Activated naive CD8-positive, alpha-beta T cell treated with anti-CD3 and anti-CD28 coated beads for 36 hours (primary cell): ENCODE measurements at regions not wholly inside any gene's neighbourhood (a gene's known extent, or its start where the extent isn't known, plus 50 kb on each side); places are given as distances from the start of the nearest gene placed in this dataset.

Source experiments
- DNase-seq: peaks from one replicate; pipeline ENCODE4 v3.0.0; 2021
- H3K27ac Mint-ChIP-seq: one replicate; pipeline ENCODE4 v1.8.0; 2022; ENCODE audit warnings: mild to moderate bottlenecking, moderate library complexity, mixed read lengths
- H3K27me3 Mint-ChIP-seq: one replicate; pipeline ENCODE4 v1.8.0; 2022; ENCODE audit warnings: mild to moderate bottlenecking, mixed read lengths
- H3K36me3 Mint-ChIP-seq: one replicate; pipeline ENCODE4 v1.8.0; 2021; ENCODE audit warnings: mild to moderate bottlenecking, mixed read lengths
- H3K4me1 Mint-ChIP-seq: one replicate; pipeline ENCODE4 v1.8.0; 2021; ENCODE audit warnings: mixed read lengths
- H3K4me3 Mint-ChIP-seq: one replicate; pipeline ENCODE4 v1.8.0; 2022; ENCODE audit warnings: mild to moderate bottlenecking, moderate library complexity, mixed read lengths
- H3K9me3 Mint-ChIP-seq: one replicate; pipeline ENCODE4 v1.8.0; 2022; ENCODE audit warnings: mixed read lengths

DNA sequence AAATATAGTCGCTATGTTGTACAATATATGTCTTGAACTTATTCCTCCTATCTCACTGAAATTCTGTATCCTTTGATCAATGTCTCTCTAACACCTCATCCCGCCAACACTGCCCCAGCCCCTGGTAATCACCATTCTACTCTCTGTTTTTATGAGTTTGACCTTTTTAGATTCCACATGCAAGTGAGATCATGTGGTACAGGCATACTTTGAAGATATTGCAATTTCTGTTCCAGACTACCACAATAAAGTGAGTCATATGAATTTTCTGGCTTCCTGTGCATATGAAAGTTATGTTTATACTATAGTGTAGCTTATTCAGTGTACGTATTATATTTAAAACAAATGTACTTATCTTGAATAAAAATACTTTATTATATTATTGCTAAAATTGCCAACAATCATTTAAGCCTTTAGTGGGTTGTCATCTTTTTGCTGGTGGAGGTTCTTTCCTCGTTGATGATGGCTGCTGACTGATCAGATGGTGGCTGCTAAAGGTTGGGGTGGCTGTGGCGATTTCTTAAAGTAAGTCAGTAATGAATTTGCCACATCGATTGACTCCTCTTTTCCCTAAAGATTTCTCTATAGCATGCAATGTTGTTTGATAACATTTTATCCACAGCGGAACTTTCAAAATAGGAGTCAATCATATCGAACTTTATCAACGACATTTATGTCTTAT is 257.2 kb downstream of the NFKBIZ start:
- Mint-ChIP-seq H3K4me1 (peaks cover 22% of the 10 kb centered on the region), H3K27me3 (no peaks in the 10 kb centered on the region), H3K9me3 (peaks cover 6% of the 10 kb centered on the region), H3K4me3 (peak overlapping the region; percentile 7), H3K27ac (peak overlapping the region; percentile 66), H3K36me3 (peaks cover 7% of the 10 kb centered on the region)
- DNase-seq: peak; percentile 33

DNA sequence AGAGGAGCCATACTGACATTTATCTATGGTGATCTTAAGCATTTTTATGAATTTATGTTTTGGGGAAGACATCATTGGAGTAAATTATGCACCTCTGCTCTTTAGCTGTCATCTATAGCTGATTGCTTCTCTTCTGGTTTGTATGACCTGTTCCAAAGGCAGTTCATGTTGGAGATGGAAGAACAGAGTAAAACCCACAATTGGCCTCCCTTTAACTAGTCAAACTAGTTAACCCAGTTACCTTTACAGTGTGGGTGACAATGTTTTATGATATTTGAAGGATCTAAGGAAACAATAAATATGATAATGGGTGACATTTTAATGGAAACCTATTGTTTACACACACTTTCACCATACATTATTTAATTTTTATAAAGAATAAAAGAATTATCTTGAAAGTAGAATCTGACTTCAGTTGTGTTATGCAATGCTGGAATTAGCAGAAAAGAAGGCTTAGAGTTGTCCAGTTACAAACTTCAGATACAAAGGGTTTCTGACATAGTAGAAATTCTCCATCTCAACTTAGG is 263.5 kb downstream of the NFKBIZ start:
- peaks cover 6% of the 10 kb centered on the region for H3K9me3 Mint-ChIP-seq
- no peak for DNase-seq
- H3K36me3 Mint-ChIP-seq: peaks cover 5% of the 10 kb centered on the region
- H3K27me3 Mint-ChIP-seq: no peaks in the 10 kb centered on the region
- H3K4me1 Mint-ChIP-seq: peaks cover 25% of the 10 kb centered on the region
- H3K27ac Mint-ChIP-seq: no peak overlapping the region
- no peak overlapping the region for H3K4me3 Mint-ChIP-seq

DNA sequence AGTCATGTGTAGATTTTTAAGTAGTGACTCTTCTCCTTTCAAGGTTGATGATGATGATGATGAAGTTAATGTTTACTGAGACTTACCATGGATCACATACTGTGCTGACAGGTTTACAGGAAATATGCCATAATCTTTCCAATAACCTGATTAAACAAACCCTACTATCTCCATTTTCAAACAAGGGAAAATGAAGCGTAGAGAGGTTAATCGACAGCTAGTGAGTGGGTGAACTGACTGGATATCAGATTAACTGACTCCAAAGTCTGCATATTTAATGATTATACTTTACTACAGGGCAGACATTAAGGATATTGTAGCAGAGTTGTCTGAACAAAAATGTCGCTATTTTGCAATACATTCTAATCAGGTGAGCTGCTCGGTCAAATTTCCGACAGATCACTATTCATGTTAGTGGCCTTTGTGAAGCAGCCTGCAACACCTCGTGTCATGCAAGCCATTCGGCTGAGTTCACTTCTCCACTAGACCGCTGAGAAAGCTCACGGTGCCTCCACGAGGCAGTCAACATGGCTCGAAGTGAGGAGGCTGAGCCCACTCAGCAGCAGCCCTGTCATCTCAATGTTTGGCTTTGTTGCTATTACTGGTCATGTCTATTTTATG is 264.2 kb downstream of the NFKBIZ start:
- H3K27ac Mint-ChIP-seq: peak overlapping the region; percentile 69
- DNase-seq: no peak

DNA sequence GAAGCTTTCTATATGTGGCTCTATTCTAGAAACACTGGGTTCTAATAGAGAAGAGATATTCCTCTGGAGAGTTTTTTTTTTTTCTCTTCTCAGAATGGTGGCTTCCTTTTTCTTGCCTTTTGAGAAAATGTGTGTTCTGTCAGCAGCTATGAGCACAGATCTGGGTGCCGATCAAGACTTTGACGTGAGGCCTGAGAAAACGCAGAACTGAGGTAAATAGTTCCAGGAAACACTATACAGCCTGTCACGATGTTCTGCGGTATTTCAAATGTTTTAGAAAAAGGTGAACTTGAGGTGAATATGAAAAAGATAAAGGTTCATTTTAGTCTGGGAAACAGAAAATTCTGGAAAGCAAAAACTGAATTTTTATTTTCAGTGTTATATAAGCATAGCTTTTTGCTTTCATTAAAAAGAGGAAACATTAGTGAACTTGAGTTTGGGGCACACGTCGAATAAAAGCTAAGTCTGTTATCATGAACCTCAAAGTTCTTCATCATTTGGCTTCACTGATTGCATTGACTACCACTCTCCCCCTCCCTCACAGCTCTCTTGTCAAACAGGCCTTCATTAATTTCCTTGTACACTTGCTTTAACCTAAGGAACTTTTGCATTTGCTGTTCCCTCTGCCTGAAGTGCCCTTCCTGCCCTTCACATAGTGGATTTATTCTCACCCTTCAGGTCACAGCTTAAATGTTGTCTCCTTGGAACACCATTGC is 265.1 kb downstream of the NFKBIZ start:
- DNase-seq: peak; percentile 28

More for the DNA sequence above, 264.2 kb downstream of the NFKBIZ start:
- Mint-ChIP-seq H3K4me1 (peaks cover 25% of the 10 kb centered on the region), H3K36me3 (peaks cover 2% of the 10 kb centered on the region), H3K4me3 (no peak overlapping the region), H3K9me3 (peaks cover 5% of the 10 kb centered on the region), H3K27me3 (no peaks in the 10 kb centered on the region)

DNA sequence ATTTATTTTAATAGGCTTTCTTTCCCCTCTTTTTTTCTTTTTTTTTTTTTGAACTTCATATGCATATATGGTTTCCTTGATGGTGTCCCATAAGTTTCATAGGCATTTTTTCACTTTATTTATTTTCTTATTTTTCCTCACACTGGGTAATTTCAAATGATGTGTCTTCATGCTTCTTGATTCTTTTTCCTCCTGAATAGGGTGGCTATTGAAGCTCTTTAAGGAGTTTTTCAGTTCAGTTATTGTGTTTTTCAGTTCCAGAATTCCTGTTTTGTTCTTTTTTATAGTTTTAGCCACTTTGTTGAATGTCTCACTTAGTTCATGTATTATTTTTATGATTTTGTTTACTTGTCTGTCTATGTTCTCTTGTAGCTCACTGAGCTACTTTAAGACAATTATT is 273.2 kb downstream of the NFKBIZ start:
- peaks cover 27% of the 10 kb centered on the region for H3K9me3 Mint-ChIP-seq
- H3K4me1 Mint-ChIP-seq: peaks cover 1% of the 10 kb centered on the region
- no peak overlapping the region for H3K4me3 Mint-ChIP-seq
- peaks cover 11% of the 10 kb centered on the region for H3K36me3 Mint-ChIP-seq
- H3K27ac Mint-ChIP-seq: no peak overlapping the region
- DNase-seq: no peak
- H3K27me3 Mint-ChIP-seq: no peaks in the 10 kb centered on the region

More for the DNA sequence above, 265.1 kb downstream of the NFKBIZ start:
- Mint-ChIP-seq H3K27ac (peak overlapping the region; percentile 69), H3K4me3 (no peak overlapping the region), H3K4me1 (peaks cover 26% of the 10 kb centered on the region), H3K27me3 (no peaks in the 10 kb centered on the region), H3K36me3 (peaks cover 2% of the 10 kb centered on the region), H3K9me3 (peaks cover 8% of the 10 kb centered on the region)

DNA sequence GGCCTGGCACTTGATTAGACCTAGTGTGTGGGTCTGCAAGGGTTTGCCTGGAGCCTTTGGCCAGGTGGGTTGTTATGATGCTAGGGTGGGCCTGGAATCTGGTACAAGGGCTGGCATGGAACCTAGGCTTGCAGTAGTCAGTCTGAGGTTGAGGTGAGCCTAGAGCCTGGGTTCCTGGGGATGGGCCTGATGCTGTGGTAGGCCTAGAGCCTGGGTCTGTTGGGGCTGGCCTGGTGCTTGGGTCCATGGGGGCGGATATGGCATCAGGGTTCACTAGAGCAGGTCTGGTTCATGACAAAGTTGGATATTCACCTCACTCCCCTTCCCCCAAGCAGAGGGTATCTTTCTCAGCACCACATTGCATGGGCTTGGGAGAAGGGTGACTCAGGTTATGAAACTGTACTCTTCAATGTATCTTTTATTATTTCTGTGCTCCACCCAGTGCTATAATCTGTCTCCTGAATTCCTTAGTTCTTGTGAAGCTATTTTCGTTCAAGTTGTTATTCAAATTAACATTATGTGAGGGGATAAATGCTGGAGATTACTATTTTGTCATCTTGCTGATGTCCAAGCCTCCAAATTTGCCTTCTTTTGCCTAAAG is 274.4 kb downstream of the NFKBIZ start:
- Mint-ChIP-seq H3K4me1 (peaks cover 1% of the 10 kb centered on the region), H3K36me3 (peaks cover 11% of the 10 kb centered on the region), H3K27ac (no peak overlapping the region), H3K27me3 (no peaks in the 10 kb centered on the region), H3K9me3 (peaks cover 27% of the 10 kb centered on the region), H3K4me3 (no peak overlapping the region)
- DNase-seq: no peak

DNA sequence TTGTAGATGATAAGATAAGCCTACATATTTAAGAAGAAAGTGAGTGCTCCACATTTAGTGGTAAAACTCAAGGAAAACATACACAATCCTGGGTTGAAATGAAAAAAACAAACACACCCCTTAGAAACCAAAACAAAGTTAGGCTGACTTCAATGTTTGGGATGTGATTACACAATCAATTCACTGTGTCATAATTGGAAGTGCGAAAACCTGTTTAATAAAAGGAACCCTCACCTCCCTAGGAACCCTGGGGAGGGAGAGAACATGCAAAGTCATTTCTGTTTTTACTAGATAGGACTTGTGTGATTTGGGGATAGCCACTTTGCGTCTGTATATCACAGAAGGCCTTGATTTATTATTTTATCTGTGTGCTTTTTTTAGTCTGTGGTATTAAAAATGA is 275.0 kb downstream of the NFKBIZ start:
- H3K36me3 Mint-ChIP-seq: peaks cover 11% of the 10 kb centered on the region
- H3K27ac Mint-ChIP-seq: no peak overlapping the region
- no peaks in the 10 kb centered on the region for H3K4me1 Mint-ChIP-seq
- DNase-seq: no peak
- peaks cover 23% of the 10 kb centered on the region for H3K9me3 Mint-ChIP-seq
- H3K27me3 Mint-ChIP-seq: no peaks in the 10 kb centered on the region
- no peak overlapping the region for H3K4me3 Mint-ChIP-seq

DNA sequence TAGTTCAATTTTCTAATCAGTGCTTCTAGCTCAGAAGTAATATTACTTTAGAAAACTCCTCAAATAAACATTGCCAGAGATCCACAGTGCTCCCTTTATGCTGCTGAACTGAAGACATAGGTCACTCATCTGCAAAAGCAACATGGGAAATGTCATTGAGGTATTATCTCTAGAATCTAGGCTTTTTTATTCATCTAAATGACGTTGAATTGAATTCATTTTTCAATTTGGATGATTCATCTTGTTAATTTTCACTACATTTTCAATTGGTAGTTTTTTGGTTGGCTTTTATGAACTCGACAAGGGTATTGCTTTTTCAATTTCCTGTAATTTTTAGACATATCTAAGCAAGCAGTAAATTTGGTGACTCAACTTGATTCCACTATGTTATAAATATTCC is 275.4 kb downstream of the NFKBIZ start:
- no peak for DNase-seq
- H3K4me3 Mint-ChIP-seq: no peak overlapping the region
- no peaks in the 10 kb centered on the region for H3K27me3 Mint-ChIP-seq
- peaks cover under 1% of the 10 kb centered on the region for H3K4me1 Mint-ChIP-seq
- no peak overlapping the region for H3K27ac Mint-ChIP-seq
- H3K9me3 Mint-ChIP-seq: peaks cover 23% of the 10 kb centered on the region
- H3K36me3 Mint-ChIP-seq: peaks cover 11% of the 10 kb centered on the region

DNA sequence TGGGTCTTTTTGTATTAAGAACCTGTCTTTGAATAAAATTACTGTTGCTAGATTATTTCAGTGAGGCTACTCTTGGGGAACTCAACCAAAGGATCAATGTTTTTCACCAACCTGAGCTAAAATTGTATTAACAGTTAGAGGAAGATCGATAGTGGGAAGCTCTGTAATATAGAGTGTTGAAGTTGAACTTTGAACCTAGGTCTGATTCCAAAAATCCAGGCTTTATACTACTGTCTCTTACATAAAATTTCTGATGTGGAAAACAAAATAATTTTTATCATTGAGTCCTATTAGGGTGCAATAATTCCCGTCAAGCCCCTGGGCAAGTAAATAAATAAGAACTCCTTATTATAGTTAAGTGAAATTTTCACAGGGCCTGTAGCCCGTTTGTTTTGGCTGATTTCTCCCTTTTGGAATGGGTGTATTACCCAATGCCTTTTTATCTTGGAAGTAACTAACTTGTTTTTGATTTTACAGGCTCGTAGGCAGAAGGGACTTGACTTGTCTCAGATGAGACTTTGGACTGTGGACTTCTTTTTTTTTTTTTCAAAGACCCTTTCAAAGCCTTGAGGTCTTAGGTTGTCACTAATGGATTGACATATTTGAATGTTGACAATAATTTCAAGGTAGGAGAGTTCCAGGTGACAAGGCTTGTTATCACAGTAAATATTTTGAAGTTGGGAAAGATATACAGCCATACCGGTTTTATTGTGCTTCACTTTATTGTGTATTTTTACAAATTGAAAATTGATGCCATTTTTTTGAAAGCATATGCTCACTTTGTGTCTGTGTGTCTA is 276.1 kb downstream of the NFKBIZ start:
- H3K4me3 Mint-ChIP-seq: no peak overlapping the region
- DNase-seq: no peak
- H3K27me3 Mint-ChIP-seq: no peaks in the 10 kb centered on the region
- peaks cover 21% of the 10 kb centered on the region for H3K9me3 Mint-ChIP-seq
- H3K27ac Mint-ChIP-seq: no peak overlapping the region
- peaks cover 11% of the 10 kb centered on the region for H3K36me3 Mint-ChIP-seq
- peaks cover 7% of the 10 kb centered on the region for H3K4me1 Mint-ChIP-seq

DNA sequence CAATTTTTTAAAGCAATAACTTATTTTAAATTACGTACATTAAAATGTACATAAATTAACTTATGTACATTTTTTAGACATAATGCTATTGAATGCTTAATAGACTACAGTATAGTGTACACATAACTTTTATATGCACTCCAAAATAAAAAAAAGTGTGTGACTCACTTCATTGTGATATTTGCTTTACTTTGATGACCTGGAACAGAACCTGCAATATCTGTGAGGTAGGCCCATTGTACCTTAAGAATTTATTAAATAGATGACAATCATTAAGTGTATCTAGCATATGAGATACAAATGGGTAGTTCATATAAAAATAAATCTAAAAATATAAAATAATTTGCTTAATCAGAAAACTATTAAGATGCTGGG is 276.7 kb downstream of the NFKBIZ start:
- Mint-ChIP-seq H3K27ac (no peak overlapping the region), H3K27me3 (no peaks in the 10 kb centered on the region), H3K4me1 (peaks cover 10% of the 10 kb centered on the region), H3K36me3 (peaks cover 11% of the 10 kb centered on the region), H3K9me3 (peaks cover 17% of the 10 kb centered on the region), H3K4me3 (no peak overlapping the region)
- DNase-seq: no peak

DNA sequence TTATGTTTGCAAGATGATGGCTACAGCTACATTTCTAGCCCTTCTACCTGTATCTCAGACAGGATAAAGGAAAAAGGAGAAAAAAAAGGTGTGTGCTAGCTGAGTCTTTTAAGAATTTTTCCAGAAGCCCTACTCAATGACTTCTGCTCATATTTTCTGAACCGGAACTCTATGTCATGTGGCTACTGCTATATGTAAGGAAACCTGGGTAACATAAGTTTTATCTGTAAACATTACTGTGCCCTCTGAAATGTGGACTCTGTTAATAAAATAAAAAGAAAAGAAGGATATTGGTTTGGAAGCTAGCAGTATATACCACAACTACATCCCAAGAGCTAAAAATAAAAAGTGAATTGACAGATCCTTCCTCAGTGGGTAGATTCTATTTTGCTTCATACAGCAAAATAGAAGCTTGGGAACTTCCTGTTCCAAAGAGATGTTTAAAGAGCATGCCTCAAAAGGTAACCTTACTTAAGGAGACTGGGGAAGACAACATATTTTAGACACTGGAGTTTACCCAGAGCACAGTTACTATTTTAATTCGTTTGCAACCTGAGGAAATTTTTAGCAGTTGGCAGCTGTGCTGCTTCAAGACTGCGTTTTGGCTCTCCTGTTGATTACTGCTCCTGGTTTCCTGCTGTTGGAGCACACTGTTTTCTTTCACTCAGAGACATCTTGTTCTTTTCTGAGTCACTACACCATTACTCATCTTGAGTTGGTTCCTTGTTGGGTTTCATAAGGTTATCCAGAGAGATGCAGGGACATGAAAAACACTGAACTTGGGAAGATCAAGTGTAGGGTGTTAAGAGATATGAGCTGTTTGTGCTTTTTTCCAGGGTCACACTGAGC is 280.7 kb downstream of the NFKBIZ start:
- H3K4me1 Mint-ChIP-seq: peaks cover 14% of the 10 kb centered on the region
- no peak overlapping the region for H3K4me3 Mint-ChIP-seq
- DNase-seq: no peak
- H3K27ac Mint-ChIP-seq: no peak overlapping the region
- no peaks in the 10 kb centered on the region for H3K36me3 Mint-ChIP-seq
- peaks cover 1% of the 10 kb centered on the region for H3K9me3 Mint-ChIP-seq
- H3K27me3 Mint-ChIP-seq: no peaks in the 10 kb centered on the region

DNA sequence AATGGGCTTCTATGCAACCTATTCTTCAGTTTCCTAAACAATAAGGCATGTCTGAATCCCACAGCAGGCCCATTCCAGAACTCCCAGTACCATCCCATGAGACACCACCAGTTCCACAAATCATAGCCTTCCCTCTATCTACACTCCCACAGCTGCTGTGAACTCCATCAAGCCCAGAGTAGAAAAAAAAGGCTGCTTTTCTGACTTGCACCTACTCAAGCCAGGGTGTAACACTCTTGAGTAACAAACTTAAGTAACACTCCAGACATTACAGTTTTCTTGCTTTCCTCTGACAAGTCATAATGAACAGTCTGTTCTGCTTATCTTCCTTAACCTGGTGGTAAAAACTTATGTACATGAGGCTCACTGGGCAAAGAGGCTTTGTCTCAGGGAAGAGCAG is 283.1 kb downstream of the NFKBIZ start:
- Mint-ChIP-seq H3K4me3 (no peak overlapping the region), H3K9me3 (no peaks in the 10 kb centered on the region), H3K4me1 (peaks cover 19% of the 10 kb centered on the region), H3K27me3 (no peaks in the 10 kb centered on the region), H3K36me3 (no peaks in the 10 kb centered on the region), H3K27ac (no peak overlapping the region)
- no peak for DNase-seq

DNA sequence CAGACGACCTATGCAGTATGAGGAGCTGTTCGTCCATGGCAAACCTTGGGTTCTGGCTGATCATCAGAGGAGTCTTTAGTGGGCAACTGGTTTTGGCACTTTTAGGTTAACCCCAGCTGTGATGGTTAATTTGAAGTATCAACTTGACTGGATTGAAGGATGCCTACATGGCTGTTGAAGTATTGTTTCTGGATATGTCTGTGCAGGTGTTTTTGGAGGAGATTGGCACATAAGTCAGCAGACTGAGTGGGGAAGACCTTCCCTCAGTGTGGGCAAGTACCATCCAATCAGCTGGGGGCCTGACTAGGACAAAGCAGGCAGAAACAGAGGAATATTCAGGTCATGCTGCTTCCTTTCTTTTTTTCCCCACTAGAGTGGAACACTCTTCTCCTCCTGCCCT is 284.1 kb downstream of the NFKBIZ start:
- Mint-ChIP-seq H3K4me3 (no peak overlapping the region), H3K36me3 (no peaks in the 10 kb centered on the region)

DNA sequence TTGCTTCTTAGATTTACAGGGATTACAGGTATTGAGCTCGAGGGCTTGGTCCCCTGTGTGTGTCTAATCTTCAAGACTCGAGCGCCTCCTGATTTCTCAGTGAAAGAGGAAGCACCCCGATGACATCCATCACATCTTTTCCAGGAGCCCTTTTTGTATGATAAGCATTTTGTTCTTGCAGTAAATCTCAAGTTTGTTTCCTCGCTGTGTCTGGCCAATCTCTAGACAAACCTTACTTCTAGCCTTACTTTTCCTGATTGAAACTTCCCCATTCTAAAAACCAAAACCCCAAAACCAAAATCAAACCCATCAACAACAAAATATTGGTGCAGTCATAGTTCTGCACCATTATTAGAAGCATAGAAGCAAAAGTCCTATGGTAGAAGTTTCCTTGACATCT is 286.0 kb downstream of the NFKBIZ start:
- peaks cover 15% of the 10 kb centered on the region for H3K4me1 Mint-ChIP-seq
- no peaks in the 10 kb centered on the region for H3K9me3 Mint-ChIP-seq
- H3K27ac Mint-ChIP-seq: no peak overlapping the region
- H3K36me3 Mint-ChIP-seq: no peaks in the 10 kb centered on the region
- H3K27me3 Mint-ChIP-seq: no peaks in the 10 kb centered on the region
- DNase-seq: no peak
- no peak overlapping the region for H3K4me3 Mint-ChIP-seq

More for the DNA sequence above, 284.1 kb downstream of the NFKBIZ start:
- no peak overlapping the region for H3K27ac Mint-ChIP-seq
- peaks cover 19% of the 10 kb centered on the region for H3K4me1 Mint-ChIP-seq
- H3K9me3 Mint-ChIP-seq: no peaks in the 10 kb centered on the region
- H3K27me3 Mint-ChIP-seq: no peaks in the 10 kb centered on the region
- no peak for DNase-seq
